BJ (cell line): ENCODE measurements at regions not wholly inside any gene's neighbourhood (a gene's known extent, or its start where the extent isn't known, plus 50 kb on each side); places are given as distances from the start of the nearest gene placed in this dataset.

Experiments used
- CTCF ChIA-PET: fragments of 350-600 bp; formaldehyde crosslinking; extraction: SDS; loops from one replicate; lab custom pipeline; 2021; ENCODE audit warnings: antibody characterized with exemption, inconsistent platforms; lab: Yijun Ruan, JAX
- POLR2A ChIA-PET: fragments of 300-600 bp; sonication (Branson Sonifier 250); formaldehyde crosslinking; extraction: SDS; loops from one replicate; lab custom pipeline; 2021; ENCODE audit warnings: antibody characterized with exemption; lab: Charles Lee
- DNase-seq: peaks from one replicate; pipeline ENCODE4 v3.0.0-alpha.2; 2011; ENCODE audit warnings: low read depth
- H3K27me3 ChIP-seq: 2 replicates; pipeline ENCODE4 v1.6.0; 2011; ENCODE audit warnings: low read length; ENCODE audit not compliant: control insufficient read depth, insufficient read depth
- H3K36me3 ChIP-seq: 2 replicates; pipeline ENCODE4 v1.5.1; 2011; ENCODE audit warnings: low read length; ENCODE audit not compliant: control insufficient read depth, insufficient read depth
- H3K4me3 ChIP-seq: 2 replicates; pipeline ENCODE4 v1.5.1; 2011; ENCODE audit warnings: low read depth, mild to moderate bottlenecking, control low read depth, low read length
- TF ChIP-seq, protein P1 (sequence below): IDR thresholded peaks from 2 replicates; pipeline ENCODE4 v1.5.1; 2011; ENCODE audit warnings: low read depth, mild to moderate bottlenecking, control low read depth, inconsistent platforms, low read length, moderate library complexity; ENCODE audit not compliant: insufficient read depth

DNA sequence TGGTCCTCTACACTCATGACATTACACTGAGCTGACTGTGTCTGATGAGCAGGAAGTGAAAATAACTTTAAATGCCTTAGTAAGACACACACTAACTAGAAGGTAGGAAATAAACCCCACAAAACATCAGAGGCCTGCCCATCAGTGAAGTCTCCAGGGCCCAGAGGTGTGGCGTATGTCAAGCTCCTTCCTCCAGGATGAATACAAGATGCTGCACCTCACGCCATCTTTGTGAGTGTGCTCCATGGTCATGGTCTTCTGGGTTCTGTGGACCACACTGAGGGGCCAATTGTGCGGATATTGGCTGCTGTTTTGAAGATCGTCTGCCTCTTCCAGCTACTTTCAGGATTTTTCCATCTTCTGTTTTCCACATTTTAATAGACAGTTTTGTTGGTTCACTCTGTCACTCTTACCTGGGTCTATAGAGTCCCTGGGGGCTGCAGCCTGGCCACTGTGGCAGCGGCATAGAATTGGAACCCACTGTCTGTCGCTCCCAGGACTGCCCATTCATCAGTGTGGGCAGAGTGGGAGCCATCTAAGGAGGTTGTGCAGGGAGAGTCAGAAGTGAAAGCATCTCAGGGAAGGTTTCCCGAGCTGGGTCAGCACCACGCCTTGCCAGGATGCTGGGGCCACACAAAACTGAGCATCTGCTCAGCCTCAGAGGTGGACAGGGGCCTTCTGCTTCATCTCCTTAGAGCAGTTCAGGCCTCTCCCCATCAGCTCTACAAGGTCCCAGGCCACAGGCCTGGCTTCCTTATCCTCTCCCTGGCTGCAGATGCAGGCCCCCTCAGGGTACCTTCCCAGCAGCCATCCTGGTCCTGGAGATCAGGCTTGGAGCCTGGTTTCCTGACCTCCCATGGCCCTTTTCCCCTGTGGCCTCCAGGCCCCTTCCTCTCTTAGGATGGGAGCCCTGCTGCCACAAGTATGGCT lies 57.5 kb upstream of the C14orf180 start:
- no peak for DNase-seq
- Histone ChIP-seq H3K4me3 (no peak overlapping the region), H3K36me3 (no peaks in the 10 kb centered on the region), H3K27me3 (no peaks in the 10 kb centered on the region)
- TF ChIP-seq, protein P1, sequence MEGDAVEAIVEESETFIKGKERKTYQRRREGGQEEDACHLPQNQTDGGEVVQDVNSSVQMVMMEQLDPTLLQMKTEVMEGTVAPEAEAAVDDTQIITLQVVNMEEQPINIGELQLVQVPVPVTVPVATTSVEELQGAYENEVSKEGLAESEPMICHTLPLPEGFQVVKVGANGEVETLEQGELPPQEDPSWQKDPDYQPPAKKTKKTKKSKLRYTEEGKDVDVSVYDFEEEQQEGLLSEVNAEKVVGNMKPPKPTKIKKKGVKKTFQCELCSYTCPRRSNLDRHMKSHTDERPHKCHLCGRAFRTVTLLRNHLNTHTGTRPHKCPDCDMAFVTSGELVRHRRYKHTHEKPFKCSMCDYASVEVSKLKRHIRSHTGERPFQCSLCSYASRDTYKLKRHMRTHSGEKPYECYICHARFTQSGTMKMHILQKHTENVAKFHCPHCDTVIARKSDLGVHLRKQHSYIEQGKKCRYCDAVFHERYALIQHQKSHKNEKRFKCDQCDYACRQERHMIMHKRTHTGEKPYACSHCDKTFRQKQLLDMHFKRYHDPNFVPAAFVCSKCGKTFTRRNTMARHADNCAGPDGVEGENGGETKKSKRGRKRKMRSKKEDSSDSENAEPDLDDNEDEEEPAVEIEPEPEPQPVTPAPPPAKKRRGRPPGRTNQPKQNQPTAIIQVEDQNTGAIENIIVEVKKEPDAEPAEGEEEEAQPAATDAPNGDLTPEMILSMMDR, result no peak
- CTCF ChIA-PET, result no interaction called here
- POLR2A ChIA-PET, result no interaction called here

DNA sequence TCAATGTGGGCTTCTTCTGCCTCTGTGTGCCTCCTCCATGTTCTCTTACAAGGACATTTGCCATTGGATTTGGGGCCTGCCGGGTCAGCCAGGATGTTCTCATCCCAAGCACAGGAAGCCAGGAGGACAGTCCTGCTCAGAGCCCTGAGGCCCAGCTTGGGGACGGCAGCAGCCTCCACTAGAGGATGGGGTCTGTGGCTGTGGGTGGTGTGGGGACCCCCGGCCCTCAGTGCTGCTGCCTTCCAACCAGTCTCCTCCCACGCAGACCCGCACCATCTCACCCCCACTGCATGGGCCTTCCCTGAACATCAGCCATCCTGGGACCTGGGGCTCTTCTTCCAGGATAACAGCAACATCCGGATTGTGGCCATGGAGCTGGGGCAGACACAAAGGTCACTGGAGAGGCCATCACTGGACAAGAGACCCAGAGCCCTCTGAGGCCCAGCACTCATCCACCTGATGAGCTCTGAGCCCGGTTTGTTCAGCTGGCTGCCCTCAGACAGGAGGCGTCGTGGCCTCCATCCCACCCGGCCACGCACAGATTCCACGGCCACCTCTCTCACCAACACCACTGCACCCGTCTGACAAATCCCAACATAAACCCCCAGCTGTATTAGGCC lies 56.5 kb upstream of the C14orf180 start:
- Histone ChIP-seq H3K27me3 (no peaks in the 10 kb centered on the region), H3K4me3 (no peak overlapping the region), H3K36me3 (no peaks in the 10 kb centered on the region)
- DNase-seq, result no peak
- TF ChIP-seq, protein P1, result no peak
- ChIA-PET POLR2A (no interaction called here), CTCF (no interaction called here)

DNA sequence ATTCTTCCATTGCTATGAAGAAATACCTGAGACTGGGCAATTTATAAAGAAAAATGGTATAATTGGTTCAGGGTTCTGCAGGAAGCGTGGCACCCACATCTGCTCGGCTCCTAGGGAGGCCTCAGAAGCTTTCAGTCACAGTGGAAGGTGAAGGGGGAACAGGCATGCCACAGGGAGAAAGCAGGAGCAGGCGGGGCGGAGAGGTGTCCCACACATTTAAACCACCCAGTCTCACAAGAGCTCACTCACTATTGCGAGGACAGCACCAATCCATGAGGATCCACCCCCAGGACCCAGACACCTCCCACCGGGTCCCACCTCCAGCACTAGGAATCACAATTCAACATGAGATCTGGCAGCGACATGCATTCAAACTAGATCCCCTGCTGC lies 56.0 kb upstream of the C14orf180 start:
- H3K4me3 ChIP-seq, result no peak overlapping the region
- TF ChIP-seq, protein P1, result no peak
- H3K36me3 ChIP-seq, result no peaks in the 10 kb centered on the region
- no peak for DNase-seq
- ChIA-PET CTCF (no interaction called here), POLR2A (no interaction called here)
- no peaks in the 10 kb centered on the region for H3K27me3 ChIP-seq

DNA sequence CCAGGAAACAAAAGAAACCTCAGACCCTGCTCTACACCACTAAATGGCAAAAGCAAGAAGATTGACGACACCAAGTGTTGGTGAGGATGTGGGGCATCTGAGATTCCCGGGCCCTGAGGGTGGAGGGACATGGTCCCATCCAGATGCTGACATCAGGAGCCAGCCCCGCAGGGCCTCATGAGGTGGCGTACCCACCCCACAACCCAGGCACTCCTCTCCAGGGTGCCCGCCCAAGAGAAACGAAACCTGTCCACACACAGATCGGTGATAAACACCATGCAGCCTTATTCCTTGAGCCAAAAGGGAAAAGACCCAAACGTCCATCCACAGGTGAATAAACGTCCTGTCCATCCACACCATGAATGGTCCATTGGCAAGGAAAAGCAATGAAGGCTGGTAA lies 54.8 kb upstream of the C14orf180 start:
- DNase-seq, result no peak
- CTCF ChIA-PET, result no interaction called here
- H3K27me3 ChIP-seq, result no peaks in the 10 kb centered on the region
- H3K36me3 ChIP-seq, result no peaks in the 10 kb centered on the region
- H3K4me3 ChIP-seq, result no peak overlapping the region
- POLR2A ChIA-PET, result no interaction called here
- TF ChIP-seq, protein P1, result no peak

DNA sequence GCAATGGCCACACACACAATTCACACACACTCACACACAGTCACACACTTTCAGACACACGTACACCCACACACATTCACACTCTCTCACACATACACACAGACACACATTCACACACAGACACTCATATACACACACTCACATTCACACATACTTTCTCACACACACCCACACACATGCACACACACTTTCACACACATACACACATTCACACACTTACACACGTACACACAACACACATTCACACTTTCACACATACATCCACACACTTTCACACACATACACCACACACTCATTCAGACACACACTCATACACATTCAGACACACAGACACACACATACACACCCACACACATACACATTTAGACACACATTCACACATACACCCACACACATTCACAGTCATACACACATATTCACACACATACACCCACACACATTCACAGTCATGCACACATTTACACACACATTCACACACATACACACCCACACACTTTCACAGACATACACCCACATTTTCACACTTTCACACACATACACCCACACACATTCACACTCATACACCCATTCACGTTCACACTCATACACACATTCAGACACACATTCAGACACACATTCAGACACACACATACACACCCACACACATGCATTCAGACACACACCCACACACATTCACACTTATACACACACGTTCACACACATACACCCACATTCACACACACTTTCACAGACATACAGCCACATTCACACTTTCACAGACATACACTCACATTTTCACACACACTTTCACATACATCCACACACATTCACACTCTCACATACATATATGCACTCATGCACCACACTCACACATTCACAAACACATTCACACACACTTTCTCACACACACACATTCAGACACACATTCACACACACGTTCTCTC lies 52.6 kb upstream of the C14orf180 start:
- TF ChIP-seq, protein P1, result no peak
- no peak for DNase-seq
- ChIA-PET CTCF (no interaction called here), POLR2A (no interaction called here)
- no peak overlapping the region for H3K4me3 ChIP-seq
- H3K27me3 ChIP-seq, result no peaks in the 10 kb centered on the region
- H3K36me3 ChIP-seq, result no peaks in the 10 kb centered on the region
